Esophagus muscularis mucosa (tissue), 4 donors: ENCODE measurements at regions not wholly inside any gene's neighbourhood (a gene's known extent, or its start where the extent isn't known, plus 50 kb on each side); places are given as distances from the start of the nearest gene placed in this dataset.

Source experiments
- EP300 ChIP-seq: sonication (generic); formaldehyde crosslinking; IDR thresholded peaks from one replicate; pipeline ENCODE4 v1.6.1; 2017; ENCODE audit warnings: antibody characterized with exemption
- POLR2A ChIP-seq: fragments of 450-650 bp; IDR thresholded peaks from one replicate; pipeline ENCODE4 v1.6.1; 2017; ENCODE audit warnings: antibody characterized with exemption, moderate library complexity, mild to moderate bottlenecking, low read depth
- POLR2AphosphoS5 ChIP-seq, 2 donors: sonication (generic); formaldehyde crosslinking; IDR thresholded peaks; one replicate each; pipeline ENCODE4 v1.6.1; 2017; ENCODE audit warnings: antibody characterized with exemption in 2 of 2
- TF ChIP-seq, protein P1 (sequence below), 3 experiments: fragments of 200-600 bp in 2 of 3; fragments of 450-650 bp in 1 of 3; sonication (generic) in 2 of 3; IDR thresholded peaks; one replicate each; pipeline ENCODE4 v1.5.1; 2017 to 2019; ENCODE audit warnings: antibody characterized with exemption in 3 of 3, mild to moderate bottlenecking in 2 of 3, moderate library complexity in 1 of 3

DNA sequence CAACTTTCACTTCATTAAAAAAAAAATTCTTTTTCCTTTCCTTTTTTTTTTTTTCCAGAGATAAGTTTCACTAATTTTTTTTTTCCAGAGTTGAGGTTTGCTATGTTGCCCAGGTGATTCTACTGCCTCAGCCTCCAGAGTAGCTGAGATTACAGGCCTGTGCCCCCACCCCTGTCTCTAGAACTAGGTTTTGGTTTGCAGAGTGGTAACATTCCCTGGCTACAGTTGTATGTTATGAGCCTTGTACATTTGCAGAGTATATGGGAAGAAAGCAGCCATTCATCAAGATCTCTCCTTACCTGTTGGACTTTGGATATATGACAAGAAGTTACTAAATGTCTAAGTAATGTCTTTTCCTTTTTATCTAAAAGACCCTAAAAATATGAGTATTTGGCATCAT lies 298.4 kb downstream of the MYCN start:
- TF ChIP-seq, protein P1, sequence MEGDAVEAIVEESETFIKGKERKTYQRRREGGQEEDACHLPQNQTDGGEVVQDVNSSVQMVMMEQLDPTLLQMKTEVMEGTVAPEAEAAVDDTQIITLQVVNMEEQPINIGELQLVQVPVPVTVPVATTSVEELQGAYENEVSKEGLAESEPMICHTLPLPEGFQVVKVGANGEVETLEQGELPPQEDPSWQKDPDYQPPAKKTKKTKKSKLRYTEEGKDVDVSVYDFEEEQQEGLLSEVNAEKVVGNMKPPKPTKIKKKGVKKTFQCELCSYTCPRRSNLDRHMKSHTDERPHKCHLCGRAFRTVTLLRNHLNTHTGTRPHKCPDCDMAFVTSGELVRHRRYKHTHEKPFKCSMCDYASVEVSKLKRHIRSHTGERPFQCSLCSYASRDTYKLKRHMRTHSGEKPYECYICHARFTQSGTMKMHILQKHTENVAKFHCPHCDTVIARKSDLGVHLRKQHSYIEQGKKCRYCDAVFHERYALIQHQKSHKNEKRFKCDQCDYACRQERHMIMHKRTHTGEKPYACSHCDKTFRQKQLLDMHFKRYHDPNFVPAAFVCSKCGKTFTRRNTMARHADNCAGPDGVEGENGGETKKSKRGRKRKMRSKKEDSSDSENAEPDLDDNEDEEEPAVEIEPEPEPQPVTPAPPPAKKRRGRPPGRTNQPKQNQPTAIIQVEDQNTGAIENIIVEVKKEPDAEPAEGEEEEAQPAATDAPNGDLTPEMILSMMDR (IDR thresholded peaks at IDR 0.05) = no peak
- no peak for TF ChIP-seq POLR2AphosphoS5 (IDR thresholded peaks at IDR 0.05)
- TF ChIP-seq POLR2A = no peak
- no peak for TF ChIP-seq EP300
